IMR-90 (cell line): ENCODE measurements at regions not wholly inside any gene's neighbourhood (a gene's known extent, or its start where the extent isn't known, plus 50 kb on each side); places are given as distances from the start of the nearest gene placed in this dataset.
A peak's percentile ranks its signal among the peaks of the same experiment; 100 is the strongest.

Experiments used
- ATAC-seq: fragments of 200-7000 bp; cut with Tn5 transposase; 2 replicates; pipeline ENCODE4 v1.9.1; 2020; ENCODE audit warnings: low read depth, mild to moderate bottlenecking, moderate library complexity
- BruUV-seq: library from RNA; stranded (reverse); fragments of 400-500 nt; replicated peaks from 2 replicates; lab custom pipeline; 2021; lab: Mats Ljungman, UMichigan
- CTCF ChIA-PET: fragments of 300-600 bp; formaldehyde crosslinking; extraction: SDS; loops from one replicate; lab custom pipeline; 2021; ENCODE audit warnings: antibody characterized with exemption; lab: Yijun Ruan, JAX
- POLR2A ChIA-PET: fragments of 300-600 bp; sonication (Branson Sonifier 250); formaldehyde crosslinking; loops from one replicate; lab custom pipeline; 2022; ENCODE audit warnings: antibody characterized with exemption; ENCODE audit not compliant: unreplicated experiment; lab: Charles Lee
- DNase-seq: peaks from one replicate; pipeline ENCODE4 v3.0.0; 2013
- H2AFZ ChIP-seq: replicated peaks from 2 replicates; pipeline ENCODE3; 2013; ENCODE audit warnings: low read length, mild to moderate bottlenecking; ENCODE audit not compliant: poor library complexity
- H2AK5ac ChIP-seq: 2 replicates; pipeline ENCODE4 v1.6.1; 2013; ENCODE audit warnings: low read depth, low read length, inconsistent platforms
- H2AK9ac ChIP-seq: replicated peaks from 2 replicates; pipeline ENCODE3; 2013; ENCODE audit warnings: mild to moderate bottlenecking, low read depth, low read length, moderate library complexity; ENCODE audit not compliant: poor library complexity
- H2BK120ac ChIP-seq: 2 replicates; pipeline ENCODE4 v1.6.1; 2013; ENCODE audit warnings: low read depth, low read length, inconsistent platforms
- H2BK15ac ChIP-seq: 3 replicates; pipeline ENCODE4 v1.6.1; 2013; ENCODE audit warnings: low read depth, low read length, inconsistent platforms
- H2BK20ac ChIP-seq: 2 replicates; pipeline ENCODE4 v1.6.1; 2013; ENCODE audit warnings: low read depth, mild to moderate bottlenecking, inconsistent platforms, low read length, moderate library complexity
- H2BK5ac ChIP-seq: 2 replicates; pipeline ENCODE4 v1.6.1; 2013; ENCODE audit warnings: mild to moderate bottlenecking, low read depth, low read length, inconsistent platforms; ENCODE audit not compliant: poor library complexity, severe bottlenecking
- H3K14ac ChIP-seq: replicated peaks from 2 replicates; pipeline ENCODE4 v1.6.1; 2013; ENCODE audit warnings: low read depth, low read length, inconsistent platforms
- H3K18ac ChIP-seq: 2 replicates; pipeline ENCODE4 v1.6.1; 2013; ENCODE audit warnings: low read depth, low read length, control low read depth
- H3K23ac ChIP-seq: 2 replicates; pipeline ENCODE4 v1.6.1; 2013; ENCODE audit warnings: low read depth, low read length, inconsistent platforms
- H3K27ac ChIP-seq: 2 replicates; pipeline ENCODE4 v1.5.1; 2013; ENCODE audit warnings: mild to moderate bottlenecking, control low read depth, low read length; ENCODE audit not compliant: insufficient read depth
- H3K27me3 ChIP-seq: 2 replicates; pipeline ENCODE4 v1.6.1; 2013; ENCODE audit warnings: low read length; ENCODE audit not compliant: control insufficient read depth, insufficient read depth
- H3K36me3 ChIP-seq: 2 replicates; pipeline ENCODE4 v1.6.1; 2013; ENCODE audit warnings: low read length, mixed read lengths; ENCODE audit not compliant: control insufficient read depth, insufficient read depth
- H3K4ac ChIP-seq: 2 replicates; pipeline ENCODE4 v1.6.1; 2013; ENCODE audit warnings: low read depth, low read length, inconsistent platforms
- H3K4me1 ChIP-seq: 2 replicates; pipeline ENCODE4 v1.6.1; 2013; ENCODE audit warnings: low read length, mixed read lengths; ENCODE audit not compliant: control insufficient read depth, insufficient read depth
- H3K4me2 ChIP-seq: 2 replicates; pipeline ENCODE4 v1.6.1; 2013; ENCODE audit warnings: low read depth, mild to moderate bottlenecking, control low read depth, low read length, moderate library complexity
- H3K4me3 ChIP-seq: 2 replicates; pipeline ENCODE4 v1.5.1; 2013; ENCODE audit warnings: low read depth, mild to moderate bottlenecking, control low read depth, low read length, moderate library complexity; ENCODE audit not compliant: insufficient read depth
- H3K56ac ChIP-seq: 2 replicates; pipeline ENCODE4 v1.6.1; 2013; ENCODE audit warnings: low read length, inconsistent platforms; ENCODE audit not compliant: insufficient read depth; ENCODE audit errors: extremely low read depth
- H3K79me1 ChIP-seq, 2 experiments: 2 replicates each; pipeline ENCODE4 v1.6.1; 2013; ENCODE audit warnings: low read length in 2 of 2, inconsistent platforms in 1 of 2, low read depth in 1 of 2
- H3K9ac ChIP-seq: 2 replicates; pipeline ENCODE4 v1.6.1; 2013; ENCODE audit warnings: low read depth, low read length, control low read depth
- H3K9me1 ChIP-seq: 2 replicates; pipeline ENCODE4 v1.6.1; 2013; ENCODE audit warnings: low read length, inconsistent platforms; ENCODE audit not compliant: insufficient read depth
- H3K9me3 ChIP-seq: 2 replicates; pipeline ENCODE4 v1.6.1; 2013; ENCODE audit warnings: low read length; ENCODE audit not compliant: control insufficient read depth, insufficient read depth
- H4K20me1 ChIP-seq: 2 replicates; pipeline ENCODE4 v1.6.1; 2013; ENCODE audit warnings: low read length, inconsistent platforms; ENCODE audit not compliant: insufficient read depth
- H4K5ac ChIP-seq: 2 replicates; pipeline ENCODE4 v1.6.1; 2013; ENCODE audit warnings: mild to moderate bottlenecking, low read depth, low read length, control low read depth
- H4K8ac ChIP-seq, 2 experiments: 2 replicates each; pipeline ENCODE4 v1.6.1; 2013; ENCODE audit warnings: low read depth in 2 of 2, low read length in 2 of 2, control low read depth in 1 of 2, inconsistent platforms in 1 of 2
- H4K91ac ChIP-seq: 2 replicates; pipeline ENCODE4 v1.6.1; 2013; ENCODE audit warnings: low read depth, low read length, inconsistent platforms; ENCODE audit not compliant: insufficient read depth
- MAZ ChIP-seq: IDR thresholded peaks from 2 replicates; pipeline ENCODE4 v1.6.1; 2012; ENCODE audit warnings: low read depth, mild to moderate bottlenecking, low read length, improper control_type of control experiment, moderate library complexity, borderline replicate concordance
- MXI1 ChIP-seq: IDR thresholded peaks from 2 replicates; pipeline ENCODE4 v1.6.1; 2012; ENCODE audit warnings: low read depth, mild to moderate bottlenecking, low read length, moderate library complexity, borderline replicate concordance
- RAD21 ChIP-seq: IDR thresholded peaks from 2 replicates; pipeline ENCODE4 v1.6.1; 2012; ENCODE audit warnings: low read length, improper control_type of control experiment
- WGBS, 2 experiments: methylation state at CpG; one replicate each; pipeline versions ENCODE4 v1.1.5 to v1.1.7; 2013; ENCODE audit warnings: missing lambda C conversion rate in 2 of 2; ENCODE audit not compliant: insufficient read length in 1 of 2; ENCODE audit errors: extremely low coverage in 2 of 2; 5-methylcytosine and 5-hydroxymethylcytosine counted together
- dilution Hi-C: fragments of 300-500 bp; cut with HindIII; formaldehyde crosslinking; loops from one replicate; pipeline ENCODE4 v1.14.3; 2018; ENCODE audit warnings: low sequenced_read_pairs; ENCODE audit not compliant: unreplicated experiment
- in situ Hi-C: fragments of 300-500 bp; cut with MboI; formaldehyde crosslinking; loops from 3 replicates; pipeline ENCODE4 v1.14.3; 2019; ENCODE audit warnings: low sequenced_read_pairs, inconsistent platforms, mixed read lengths
- intact Hi-C: fragments of 100-400 bp; cut with micrococcal nuclease; formaldehyde crosslinking; loops from 2 replicates; pipeline ENCODE4 v1.10.0; 2022

DNA sequence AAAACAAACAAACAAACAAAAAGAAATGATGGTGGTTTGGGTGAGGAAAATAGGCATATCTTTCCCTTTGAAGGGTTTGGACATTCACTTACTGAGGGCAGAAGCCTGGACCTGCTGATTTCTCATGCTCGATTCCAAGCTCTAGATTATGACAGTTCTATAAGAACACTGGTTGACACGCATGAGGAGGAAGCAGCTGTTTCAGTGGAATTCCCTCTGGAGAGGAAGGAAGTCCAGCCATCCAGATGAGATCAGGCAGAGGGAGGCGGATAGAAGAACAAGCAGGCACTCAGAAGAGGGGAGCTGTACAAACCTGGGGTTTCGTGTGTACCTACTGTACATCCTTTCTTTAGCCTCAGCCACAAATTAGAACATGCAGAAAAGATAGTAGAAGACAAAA is 691.9 kb downstream of the INHBA start:
- H3K18ac ChIP-seq, result peak overlapping the region; percentile 89
- H2AFZ ChIP-seq, result no peak overlapping the region
- 50% methylated on average over 1 of the region's 4 CpGs; no CpG with 5 or more reads in 1 of the 2 experiments for WGBS, 2 experiments
- H3K79me1 ChIP-seq, result no peaks in the 10 kb centered on the region
- no peak overlapping the region for H3K9ac ChIP-seq
- H3K27me3 ChIP-seq, result no peaks in the 10 kb centered on the region
- H3K9me1 ChIP-seq, result peaks cover 8% of the 10 kb centered on the region
- H3K23ac ChIP-seq, result peak overlapping the region; percentile 49
- no peaks in the 10 kb centered on the region for H4K20me1 ChIP-seq
- H3K4me2 ChIP-seq, result no peak overlapping the region
- no peak overlapping the region for H3K4me3 ChIP-seq
- H3K4ac ChIP-seq, result peak overlapping the region; percentile 90
- peak overlapping the region; percentile 89 for H2AK5ac ChIP-seq
- peak overlapping the region; percentile 93 for H4K91ac ChIP-seq
- POLR2A ChIA-PET, result no interaction called here
- H3K27ac ChIP-seq, result peak overlapping the region; percentile 8; the same call in 1 of the 2 replicates
- no TSS peak for BruUV-seq
- H2BK20ac ChIP-seq, result peak overlapping the region; percentile 96
- peak overlapping the region; percentile 95 for H2BK120ac ChIP-seq
- peak overlapping the region; percentile 84 for H3K14ac ChIP-seq
- CTCF ChIA-PET, result interaction anchor here (1.3 kb wide), 1 partner anchor 694 kb away, joined by 3 read pairs; no protein-coding TSS in a partner anchor
- H2BK5ac ChIP-seq, result peak overlapping the region; percentile 41
- H2BK15ac ChIP-seq, result peak overlapping the region; percentile 99; the same call in 1 of the 3 replicates
- no peaks in the 10 kb centered on the region for H3K36me3 ChIP-seq
- H3K4me1 ChIP-seq, result peaks cover 9% of the 10 kb centered on the region
- H3K56ac ChIP-seq, result no peak overlapping the region
- intact Hi-C loops, result loop anchor here (5.0 kb wide), 1 partner anchor 686 kb away; no protein-coding TSS in a partner anchor
- DNase-seq (no peak), ATAC-seq (no peak)
- H4K8ac ChIP-seq, result peak overlapping the region; percentile 3 to 73; a peak in 3 of 4 replicates
- in situ Hi-C loops, result no loop called here
- no peaks in the 10 kb centered on the region; the same call in 1 of the 2 replicates for H3K9me3 ChIP-seq
- dilution Hi-C loops, result no loop called here
- peak overlapping the region; percentile 69 for H4K5ac ChIP-seq
- no peak overlapping the region for H2AK9ac ChIP-seq
- TF ChIP-seq MAZ (no peak), RAD21 (no peak), MXI1 (no peak)
